CD4-positive, alpha-beta T cell treated with Interleukin-15 for 4 hours (primary cell): ENCODE measurements at regions not wholly inside any gene's neighbourhood (a gene's known extent, or its start where the extent isn't known, plus 50 kb on each side); places are given as distances from the start of the nearest gene placed in this dataset.
"Not testable (repeated sequence)": the region's sequence is repeated elsewhere in the genome, so short reads cannot be mapped to it uniquely, and the experiment has no call there.

ENCODE experiments used
- DNase-seq: peaks from one replicate; pipeline ENCODE4 v3.0.0-alpha.2; 2020; ENCODE audit warnings: low spot score

DNA sequence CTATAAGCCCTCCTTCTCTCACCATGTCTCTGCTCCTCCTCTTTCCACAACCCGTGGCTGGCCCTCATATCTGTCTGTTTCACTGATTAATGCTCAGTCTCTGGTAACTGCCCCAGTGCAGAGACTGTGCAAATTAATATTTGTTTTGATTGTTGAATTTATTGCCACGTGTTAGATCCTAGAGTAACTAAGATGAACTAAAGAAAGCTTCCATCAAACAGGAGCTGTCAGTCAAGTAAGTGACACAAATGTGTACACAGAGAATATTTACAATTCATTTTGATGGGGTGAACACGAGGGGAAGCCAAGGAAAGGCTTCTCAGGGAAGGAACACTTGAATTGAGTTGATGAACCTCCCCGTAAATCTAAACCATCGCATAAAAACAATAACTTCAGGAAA, 182.5 kb downstream of the BAMBI start:
- no peak for DNase-seq

DNA sequence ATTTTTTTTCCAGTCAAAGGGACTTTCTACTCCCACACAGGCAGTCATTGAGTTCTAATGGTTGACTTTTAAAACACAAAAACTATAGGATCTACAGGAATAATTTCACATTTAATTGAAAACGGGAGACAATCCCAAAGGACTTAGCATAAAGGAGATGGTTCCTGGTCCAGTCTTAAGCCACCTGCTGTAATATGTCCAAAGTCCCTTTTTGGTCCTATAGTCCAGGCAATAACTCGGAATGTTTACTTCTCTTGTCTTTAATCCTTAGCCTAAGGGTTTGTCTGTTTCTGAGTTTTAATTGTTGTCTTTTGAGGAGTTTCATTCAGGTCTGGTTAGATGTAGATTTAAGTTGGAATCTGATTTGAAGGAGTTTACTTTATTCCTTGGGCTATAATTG, 184.9 kb downstream of the BAMBI start:
- no peak for DNase-seq

DNA sequence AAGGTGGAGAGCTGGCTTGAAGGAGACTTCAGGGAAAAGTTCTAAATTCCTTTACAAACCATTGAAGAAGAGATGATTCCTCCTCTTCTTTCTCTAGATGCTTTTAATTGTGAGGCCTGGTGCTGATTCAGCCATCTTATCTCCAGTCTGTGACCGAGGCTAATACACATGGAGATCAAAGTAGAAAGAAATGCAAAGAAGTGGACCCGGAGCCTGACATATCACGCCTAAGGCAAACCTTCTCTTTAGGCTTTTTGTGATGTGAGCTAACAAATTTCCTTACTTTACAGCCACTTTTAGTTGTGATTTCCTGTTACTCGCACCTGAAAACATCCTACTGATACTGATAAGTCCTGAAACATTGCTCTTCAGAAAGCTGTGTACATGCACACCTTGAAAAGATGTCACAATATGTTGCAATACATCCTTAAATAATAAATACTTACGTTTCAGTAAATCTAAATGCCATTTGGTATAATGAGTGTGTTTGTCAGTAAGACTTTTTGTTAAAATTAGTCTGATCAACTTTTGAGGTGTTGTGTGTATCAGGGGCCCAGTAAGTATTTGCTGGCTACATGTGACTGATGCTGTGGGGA, 192.4 kb downstream of the BAMBI start:
- no peak for DNase-seq

DNA sequence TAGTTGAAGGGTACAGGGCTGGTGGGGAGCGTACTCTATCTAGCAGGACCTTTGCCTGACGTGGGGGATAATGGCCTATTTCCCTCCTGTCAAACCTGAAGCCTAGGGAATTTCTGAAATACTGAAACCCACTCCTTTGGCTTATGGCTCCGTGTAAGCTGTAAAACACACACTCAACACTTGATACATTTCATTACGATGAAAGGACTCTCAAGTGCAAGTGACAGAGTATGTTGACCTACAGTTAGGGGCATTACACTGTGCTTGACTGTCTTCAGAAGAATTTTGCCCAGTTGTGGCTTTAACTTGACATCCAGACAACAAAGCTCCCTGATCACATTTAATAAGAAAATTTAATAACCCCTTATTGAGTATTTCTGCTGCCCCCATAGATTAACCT, 194.3 kb downstream of the BAMBI start:
- DNase-seq: no peak

DNA sequence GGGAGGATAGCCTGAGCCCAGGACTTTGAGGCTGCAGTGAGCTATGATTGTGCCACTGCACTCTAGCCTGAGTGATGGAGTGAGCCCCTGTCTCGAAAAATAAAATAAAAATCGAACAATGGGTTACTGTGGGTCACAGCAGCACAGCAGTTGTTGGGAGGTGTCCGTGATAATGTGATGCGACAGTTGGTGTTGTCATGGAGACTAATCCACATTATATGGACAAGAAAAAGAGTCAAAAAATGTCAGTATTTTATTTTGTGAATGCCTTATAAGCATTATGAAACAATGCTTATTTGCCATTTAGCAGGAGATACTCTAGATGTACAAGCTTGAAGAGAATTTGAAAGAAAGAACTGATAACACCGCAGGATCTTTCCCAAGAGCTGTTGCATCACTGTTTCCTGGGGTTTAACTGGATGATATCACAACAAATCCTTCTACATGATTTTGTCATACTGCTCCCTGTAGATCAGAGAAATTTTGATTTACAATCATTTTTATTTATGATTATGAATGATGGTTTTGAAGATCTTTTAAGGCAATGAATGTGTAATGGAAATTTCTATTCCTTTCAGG, 195.4 kb downstream of the BAMBI start:
- no peak for DNase-seq

DNA sequence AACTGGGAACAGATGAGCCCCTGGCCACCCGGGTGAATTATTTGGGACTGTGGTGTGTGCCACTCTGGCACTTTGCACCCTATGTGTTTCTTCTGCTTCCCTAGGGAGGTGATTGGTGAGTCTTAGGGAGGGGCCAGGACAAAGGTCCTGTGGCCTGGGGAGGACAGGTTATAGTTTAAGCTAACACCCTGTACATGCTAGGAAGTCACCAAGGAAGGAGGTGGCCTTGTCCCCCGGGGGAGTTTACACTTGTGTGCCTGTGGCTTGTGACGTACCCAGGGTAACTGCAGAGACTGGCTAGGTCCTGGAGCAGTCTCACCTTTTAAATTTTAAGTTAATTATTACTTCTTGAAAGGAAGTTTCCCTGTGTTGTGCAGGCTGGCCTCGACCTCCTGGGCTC, 196.2 kb downstream of the BAMBI start:
- DNase-seq: no peak

DNA sequence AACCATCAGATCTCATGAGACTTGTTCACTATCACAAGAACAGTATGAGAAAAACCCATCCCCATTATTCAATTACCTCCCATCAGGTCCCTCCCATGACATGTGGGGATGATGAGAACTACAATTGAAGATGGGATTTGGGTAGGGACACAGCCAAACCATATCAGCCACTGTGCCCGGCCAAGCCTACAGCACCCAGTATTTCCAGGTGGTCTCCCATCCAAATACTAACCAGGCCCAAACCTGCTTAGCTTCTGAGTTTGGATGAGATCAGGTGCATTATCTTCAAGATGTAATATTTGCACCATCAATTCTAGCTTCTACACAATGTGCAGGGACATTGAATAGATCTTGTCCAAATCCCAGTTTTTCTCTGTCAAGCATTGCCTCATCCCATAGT, 196.9 kb downstream of the BAMBI start:
- no peak for DNase-seq

DNA sequence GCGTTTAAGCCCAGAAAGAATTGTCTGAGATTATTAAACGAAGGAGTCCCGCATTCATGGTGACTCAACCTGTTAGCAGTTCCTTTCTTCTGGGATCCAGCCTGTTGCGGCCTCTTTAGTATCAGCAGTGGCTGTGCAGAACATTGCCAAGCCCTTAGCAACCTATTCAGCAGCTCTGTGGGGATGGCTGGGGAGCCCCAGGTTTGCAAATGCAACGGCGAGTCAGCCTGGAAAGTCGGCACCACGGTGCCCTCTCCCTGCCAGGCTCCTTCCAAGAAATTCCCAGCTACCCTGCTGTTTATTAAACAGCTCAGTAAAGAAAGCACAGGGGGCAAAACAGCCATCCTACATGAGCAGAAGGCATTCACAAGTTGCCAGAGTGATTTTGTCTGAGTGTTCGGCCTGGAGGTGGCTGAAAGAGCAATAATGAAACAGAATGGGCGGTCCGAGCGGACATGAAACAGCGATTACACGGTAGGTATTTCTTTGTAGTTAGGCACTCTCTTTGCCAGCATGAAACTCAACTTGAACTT, 198.3 kb downstream of the BAMBI start:
- no peak for DNase-seq

DNA sequence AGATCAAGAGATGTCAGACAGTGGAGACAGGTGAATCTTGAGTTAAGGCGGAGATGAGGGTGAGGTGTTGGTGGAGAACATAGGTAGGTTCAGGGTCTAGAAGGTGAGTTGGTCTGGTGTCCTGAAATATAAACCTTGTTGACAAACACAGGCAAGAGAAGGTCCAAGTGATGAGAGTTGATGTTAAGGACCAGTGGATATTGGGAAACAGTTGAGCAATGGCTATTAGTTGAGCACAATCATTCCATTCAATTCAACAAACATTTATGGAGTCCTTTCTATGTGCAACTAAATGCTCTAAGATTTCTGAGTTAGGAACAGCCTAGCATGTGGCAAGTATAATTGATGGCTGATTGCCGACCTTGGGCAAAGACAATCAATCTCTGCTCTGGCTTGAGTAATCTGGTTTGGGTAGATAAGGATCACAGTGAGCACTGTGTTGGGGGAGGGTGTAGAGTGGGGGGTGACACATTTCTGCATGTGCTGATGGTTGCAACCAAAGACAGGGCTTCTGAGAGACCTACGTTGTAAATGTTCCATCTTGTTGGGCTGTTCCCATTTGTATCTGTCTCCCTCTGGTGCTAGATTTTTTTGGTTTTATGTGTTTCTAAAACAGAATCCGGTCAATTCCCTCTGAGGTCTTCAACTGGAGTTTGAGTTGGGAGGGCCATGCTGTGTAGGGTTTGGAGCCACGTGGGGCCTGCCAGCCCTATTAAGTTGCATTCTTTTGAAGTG, 201.1 kb downstream of the BAMBI start:
- DNase-seq: no peak

DNA sequence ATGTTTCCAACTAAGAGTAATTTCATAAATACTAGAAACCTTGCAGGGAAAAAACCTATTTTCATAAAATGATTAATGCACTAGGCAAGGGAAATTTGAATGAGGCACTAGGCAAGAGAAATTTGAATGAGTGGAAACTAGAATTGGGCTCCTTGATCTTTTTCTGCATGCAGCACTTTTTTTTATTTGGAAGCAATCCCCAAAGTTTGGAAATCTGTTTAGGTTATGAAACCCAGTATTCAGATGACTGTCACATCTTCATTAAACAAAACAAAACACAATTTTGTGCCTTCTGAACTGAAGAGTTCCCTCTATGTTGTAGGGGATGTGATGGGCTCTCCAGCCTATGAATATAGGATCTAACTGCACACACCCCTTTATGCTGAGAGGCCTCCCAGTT, 201.9 kb downstream of the BAMBI start:
- no peak for DNase-seq

DNA sequence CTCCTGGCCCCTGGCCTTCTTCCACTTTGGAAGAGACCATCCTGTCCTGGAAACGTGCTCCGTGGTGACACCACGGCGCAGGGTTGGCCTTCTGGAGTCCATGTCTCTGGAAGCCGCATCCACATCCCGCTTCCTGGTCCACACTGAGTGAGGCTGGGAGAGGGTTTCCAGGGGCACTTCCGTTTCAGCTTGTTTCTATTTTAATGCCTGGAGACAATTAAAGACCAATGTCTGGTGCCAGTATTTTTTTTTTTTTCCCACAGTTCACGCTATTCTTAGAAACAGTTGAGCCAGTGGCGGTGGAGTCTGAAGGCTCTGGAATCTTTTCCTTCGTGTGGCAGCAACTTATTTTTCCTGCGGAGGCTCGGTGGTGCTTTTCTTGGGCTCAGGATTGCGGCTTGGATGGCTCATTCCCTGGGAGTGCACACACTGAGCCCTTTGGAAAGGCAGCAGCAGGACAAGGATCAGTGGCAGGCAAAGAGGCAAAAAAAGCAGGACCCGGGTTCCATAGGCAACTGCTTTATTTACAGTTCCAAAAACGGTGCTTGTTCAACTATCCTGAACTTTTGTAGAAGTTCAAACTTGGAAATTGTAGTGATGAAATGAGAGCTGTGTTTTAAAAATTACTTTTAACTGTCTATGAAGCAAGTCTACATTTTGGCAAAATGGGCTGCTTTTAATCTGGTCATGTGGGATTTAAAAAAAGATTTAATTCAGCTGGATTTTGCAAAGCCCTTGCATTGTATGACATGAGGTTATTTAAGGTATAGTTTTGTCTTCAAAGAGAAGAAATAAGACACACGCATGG, 202.8 kb downstream of the BAMBI start:
- no peak for DNase-seq

DNA sequence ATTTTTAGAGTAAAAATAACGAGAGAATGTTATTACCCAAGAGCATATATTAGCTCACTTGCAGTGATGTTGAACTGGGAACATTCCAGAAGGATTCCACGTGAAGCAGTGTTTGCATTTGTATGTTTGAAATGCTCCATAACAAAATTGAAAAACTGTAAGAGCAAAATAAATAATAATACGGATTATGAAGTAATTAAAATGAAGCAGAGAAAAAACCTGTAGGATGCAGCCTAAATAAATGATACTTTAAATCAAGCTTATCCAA, 203.3 kb downstream of the BAMBI start:
- no peak for DNase-seq

DNA sequence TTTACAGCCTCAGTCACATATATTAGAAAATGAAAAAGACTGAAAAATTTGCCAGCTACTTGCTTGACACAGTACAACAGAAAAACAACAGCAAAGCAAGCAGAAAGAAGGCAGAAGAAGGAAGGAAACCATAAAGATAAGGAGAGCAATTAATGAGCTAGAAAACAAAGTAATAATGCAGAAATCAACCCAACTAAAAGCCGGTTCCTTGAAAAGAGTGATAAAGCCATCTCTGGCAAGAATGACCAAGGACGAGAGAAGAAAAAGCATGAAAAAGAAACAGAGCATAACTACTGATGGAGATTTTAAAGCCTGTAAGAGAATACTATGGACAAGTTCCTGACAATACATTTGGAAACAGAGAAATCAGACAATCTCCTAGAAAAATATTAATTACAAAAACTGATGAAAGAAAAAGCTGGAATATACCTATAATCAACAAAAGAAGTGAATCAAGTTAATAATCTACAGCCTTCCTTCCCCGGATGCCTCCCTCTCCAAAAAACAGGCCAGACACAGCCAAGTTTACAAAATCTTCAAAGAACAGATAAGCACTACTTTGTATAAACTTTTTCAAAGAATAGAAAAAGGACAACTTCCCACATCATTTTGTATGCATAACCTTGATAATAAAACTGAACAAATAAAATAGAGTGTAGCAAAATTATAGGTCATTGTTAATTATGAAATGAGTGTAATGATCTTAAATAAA, 204.0 kb downstream of the BAMBI start:
- no peak for DNase-seq

DNA sequence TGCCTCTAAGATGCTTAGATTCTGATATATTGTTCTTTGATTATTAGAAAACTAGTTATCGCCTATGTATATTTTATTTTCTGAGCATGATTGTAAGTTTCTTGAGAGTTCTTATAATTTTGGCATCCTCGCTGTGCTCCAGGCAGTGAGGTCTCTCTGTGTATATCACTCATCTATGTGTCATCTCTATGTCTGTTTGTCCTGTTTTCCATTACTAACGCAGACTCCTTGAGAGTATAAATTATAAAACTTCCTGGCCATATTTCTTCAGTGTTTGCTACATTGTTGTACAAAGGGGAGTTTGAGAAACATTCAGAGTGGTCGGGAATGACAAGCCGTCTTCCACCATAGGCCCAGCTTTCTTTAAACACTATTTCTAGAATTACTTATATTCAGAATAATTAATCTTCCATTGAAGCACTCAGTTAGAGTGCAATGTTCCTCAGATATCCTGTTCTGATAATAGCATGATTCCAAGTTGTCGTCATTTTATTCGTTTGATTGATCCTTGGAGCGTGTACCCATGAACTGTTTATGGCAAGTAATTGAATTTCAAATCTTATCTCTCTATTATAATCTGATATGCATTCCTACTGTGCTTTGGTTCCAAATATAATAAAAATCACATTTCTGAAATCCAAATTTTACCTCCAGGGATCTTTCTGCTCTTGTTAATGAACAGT, 206.6 kb downstream of the BAMBI start:
- DNase-seq: no peak

DNA sequence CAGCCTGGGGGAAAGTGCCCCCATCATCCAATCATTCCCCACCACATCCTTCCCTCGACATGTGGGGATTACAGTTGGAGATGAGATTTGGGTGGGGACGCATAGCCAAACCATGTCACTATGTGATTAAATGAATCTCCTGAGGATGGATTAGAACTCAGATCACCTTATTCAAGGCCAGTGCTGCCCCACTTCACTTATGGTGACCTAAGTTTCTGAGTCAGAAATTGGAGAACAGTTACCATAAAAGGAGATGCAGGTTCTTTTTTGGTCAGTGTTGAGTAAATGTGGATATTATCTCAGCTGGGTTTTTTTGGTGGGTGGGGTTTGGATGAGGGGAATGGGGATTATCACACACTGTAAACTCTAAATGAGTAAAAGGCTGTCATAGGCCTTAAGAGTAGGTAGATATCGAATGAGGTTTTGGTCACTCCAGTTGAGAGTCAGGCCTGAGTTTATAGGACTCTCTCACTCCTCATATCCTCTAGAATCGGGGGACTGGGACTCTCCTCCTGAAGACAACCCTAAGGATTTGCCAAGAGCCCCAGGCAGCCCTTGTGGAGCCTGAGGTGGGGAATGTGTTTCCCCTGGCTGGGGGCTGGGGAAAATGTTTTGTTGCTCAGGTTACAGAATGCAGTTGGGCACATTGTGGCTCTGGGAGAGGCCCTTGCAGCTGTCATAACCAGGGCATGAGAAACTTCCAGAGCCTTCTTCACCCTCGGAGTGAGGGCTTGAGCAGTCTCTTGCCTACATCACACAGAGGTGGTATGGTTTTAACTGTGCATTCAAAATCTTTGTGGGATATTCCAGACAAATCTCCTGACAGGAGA, 213.0 kb downstream of the BAMBI start:
- no peak for DNase-seq

DNA sequence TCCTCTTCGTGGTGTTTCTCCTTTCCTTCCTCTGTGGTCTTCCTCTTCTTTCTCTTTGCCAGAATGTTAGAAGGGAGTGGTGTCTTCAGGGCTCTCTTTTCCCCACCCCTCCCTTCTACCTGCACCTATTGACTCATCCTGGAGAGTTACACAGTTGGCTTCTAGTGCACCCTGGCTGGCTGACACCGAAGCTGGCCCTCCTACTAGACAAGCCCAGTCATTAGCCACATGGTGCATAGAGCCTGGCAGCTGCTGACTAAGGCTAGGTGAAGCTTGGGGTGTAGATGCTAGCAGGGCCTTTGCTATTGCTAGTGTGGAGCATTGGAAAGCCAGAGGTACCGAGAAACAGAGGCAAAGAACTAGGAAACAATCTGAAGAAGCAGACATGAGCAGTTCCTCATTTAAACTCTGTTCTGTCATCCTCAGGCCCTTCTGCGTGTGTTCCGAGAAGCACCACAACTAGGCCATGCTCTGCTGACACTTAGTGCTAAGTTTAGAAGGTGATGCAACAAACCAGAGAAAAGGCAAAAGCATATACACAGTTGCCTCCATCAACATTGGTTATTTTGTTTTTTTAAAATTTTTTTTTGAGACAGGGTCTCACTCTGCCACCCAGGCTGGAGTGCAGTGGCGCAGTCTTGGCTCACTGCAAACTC, 213.9 kb downstream of the BAMBI start:
- no peak for DNase-seq

DNA sequence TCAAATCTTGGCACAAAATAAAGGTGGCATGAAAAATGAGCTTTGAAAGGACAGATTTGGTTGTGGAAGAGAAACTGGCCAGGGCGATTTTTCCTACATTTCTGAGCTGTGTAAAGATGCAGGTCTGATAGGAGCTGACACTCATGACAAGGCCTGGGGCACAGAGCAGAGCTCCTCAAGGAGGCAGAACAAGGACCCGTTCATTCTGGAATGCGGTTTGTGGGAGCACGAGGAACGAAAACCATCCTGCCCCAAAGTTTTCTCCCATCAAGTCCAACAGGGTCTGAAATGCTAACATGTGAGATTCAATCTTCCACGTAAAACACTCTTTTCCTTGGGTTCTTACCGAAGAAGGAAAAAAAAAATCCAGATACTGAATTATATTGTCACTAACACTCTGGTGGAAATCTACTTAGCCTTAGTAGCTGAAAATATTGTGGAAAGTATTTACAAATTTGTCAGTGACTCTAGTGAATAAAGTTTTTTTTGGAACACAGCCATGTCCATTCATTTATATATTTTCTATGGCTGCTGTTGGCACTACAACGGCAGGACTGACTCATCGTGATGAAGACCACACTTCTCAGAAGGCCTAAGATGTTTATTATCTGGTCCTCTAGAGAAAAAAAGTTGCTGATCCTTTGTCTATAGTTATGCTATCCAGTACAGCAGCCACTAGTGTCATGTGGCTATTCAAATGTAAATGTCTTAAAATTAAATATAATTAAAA, 215.7 kb downstream of the BAMBI start:
- DNase-seq: no peak

DNA sequence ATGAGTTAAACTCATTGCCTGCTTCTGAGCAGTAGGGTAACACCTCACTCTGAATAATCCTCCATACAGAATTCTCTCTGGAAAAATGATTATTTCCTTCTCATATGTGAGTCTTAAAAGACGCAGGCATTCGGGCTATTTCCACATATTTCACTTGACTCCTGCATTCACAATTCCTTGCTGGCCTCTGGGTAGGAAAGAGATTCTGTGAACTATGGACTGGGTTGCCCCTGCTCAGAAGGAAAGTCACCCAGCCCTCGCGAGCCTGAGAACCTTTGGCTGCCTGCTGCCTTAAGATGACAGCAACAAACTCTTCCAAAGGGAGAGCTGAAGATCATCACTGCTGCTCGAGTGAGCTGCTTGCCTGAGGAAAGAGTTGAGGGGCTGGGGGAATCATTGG, 216.8 kb downstream of the BAMBI start:
- DNase-seq: no peak

DNA sequence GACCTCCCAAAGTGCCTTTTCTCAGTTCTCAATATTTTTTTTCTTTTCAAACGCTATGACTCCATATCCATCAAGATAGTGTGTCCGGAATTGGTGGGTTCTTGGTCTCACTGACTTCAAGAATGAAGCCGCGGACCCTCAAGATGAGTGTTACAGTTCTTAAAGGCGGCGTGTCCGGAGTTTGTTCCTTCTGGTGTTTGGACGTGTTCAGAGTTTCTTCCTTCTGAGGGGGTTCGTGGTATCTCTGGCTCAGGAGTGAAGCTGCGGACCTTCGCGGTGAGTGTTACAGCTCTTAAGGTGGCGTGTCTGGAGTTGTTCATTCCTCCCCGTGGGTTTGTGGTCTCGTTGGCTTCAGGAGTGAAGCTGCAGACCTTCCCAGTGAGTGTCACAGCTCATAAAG, 218.3 kb downstream of the BAMBI start:
- not testable (repeated sequence) for DNase-seq
